Activated CD8-positive, alpha-beta memory T cell treated with anti-CD3 and anti-CD28 coated beads, Interleukin-2, amount 50 U/mL, for 48 hours (primary cell): ENCODE measurements at regions not wholly inside any gene's neighbourhood (a gene's known extent, or its start where the extent isn't known, plus 50 kb on each side); places are given as distances from the start of the nearest gene placed in this dataset.
"Not testable (repeated sequence)": the region's sequence is repeated elsewhere in the genome, so short reads cannot be mapped to it uniquely, and the experiment has no call there.

Experiments used
- DNase-seq: peaks from one replicate; pipeline ENCODE4 v3.0.0-alpha.2; 2020

- no peak for DNase-seq
Observed at GRCh38 chr1:200317236-200317635, 92.6 kb downstream of the ZNF281 start.

- DNase-seq, result no peak
Observed at GRCh38 chr1:200316148-200316803, 93.6 kb downstream of the ZNF281 start.

- no peak for DNase-seq
Observed at GRCh38 chr1:200314085-200314750, 95.6 kb downstream of the ZNF281 start.

GRCh38 chr1:200311256-200311655 is 98.6 kb downstream of the ZNF281 start:
- DNase-seq, result no peak

GRCh38 chr1:200310824-200311223 is 99.0 kb downstream of the ZNF281 start:
- no peak for DNase-seq

GRCh38 chr1:200307755-200308066 is 102.1 kb downstream of the ZNF281 start:
- no peak for DNase-seq

GRCh38 chr1:200306944-200307754 is 102.7 kb downstream of the ZNF281 start:
- no peak for DNase-seq

GRCh38 chr1:200305806-200306205 is 104.0 kb downstream of the ZNF281 start:
- no peak for DNase-seq

- no peak for DNase-seq
Observed at GRCh38 chr1:200304171-200304570, 105.7 kb downstream of the ZNF281 start.

- no peak for DNase-seq
Observed at GRCh38 chr1:200302921-200303290, 106.9 kb downstream of the ZNF281 start.

GRCh38 chr1:200302192-200302920 is 107.5 kb downstream of the ZNF281 start:
- DNase-seq, result peak; percentile 72

GRCh38 chr1:200301152-200301551 is 108.7 kb downstream of the ZNF281 start:
- no peak for DNase-seq

GRCh38 chr1:200299571-200299970 is 110.3 kb downstream of the ZNF281 start:
- DNase-seq, result no peak

GRCh38 chr1:200298242-200298641 is 111.6 kb downstream of the ZNF281 start:
- DNase-seq, result no peak

- DNase-seq, result no peak
Observed at GRCh38 chr1:200296091-200296661, 113.7 kb downstream of the ZNF281 start.

- DNase-seq, result no peak
Observed at GRCh38 chr1:200294241-200294640, 115.6 kb downstream of the ZNF281 start.

- no peak for DNase-seq
Observed at GRCh38 chr1:200292699-200293098, 117.1 kb downstream of the ZNF281 start.

- no peak for DNase-seq
Observed at GRCh38 chr1:200291106-200291505, 118.7 kb downstream of the ZNF281 start.

- no peak for DNase-seq
Observed at GRCh38 chr1:200290010-200290685, 119.7 kb downstream of the ZNF281 start.

GRCh38 chr1:200288226-200288625 is 121.6 kb downstream of the ZNF281 start:
- DNase-seq, result no peak

- DNase-seq, result not testable (repeated sequence)
Observed at GRCh38 chr1:200284236-200284635, 125.6 kb downstream of the ZNF281 start.

- DNase-seq, result no peak
Observed at GRCh38 chr1:200282497-200283122, 127.2 kb downstream of the ZNF281 start.
